ENCODE measurements at regions not wholly inside any gene's neighbourhood (a gene's known extent, or its start where the extent isn't known, plus 50 kb on each side); places are given as distances from the start of the nearest gene placed in this dataset.
"Not testable (repeated sequence)": the region's sequence is repeated elsewhere in the genome, so short reads cannot be mapped to it uniquely, and the experiment has no call there.

- no peak for DNase-seq (ENCODE audit: low read depth in 2 of 2)
Observed at GRCh38 chr9:29212397-29213387, 1639.4 kb upstream of the C9orf72 start.

DNA sequence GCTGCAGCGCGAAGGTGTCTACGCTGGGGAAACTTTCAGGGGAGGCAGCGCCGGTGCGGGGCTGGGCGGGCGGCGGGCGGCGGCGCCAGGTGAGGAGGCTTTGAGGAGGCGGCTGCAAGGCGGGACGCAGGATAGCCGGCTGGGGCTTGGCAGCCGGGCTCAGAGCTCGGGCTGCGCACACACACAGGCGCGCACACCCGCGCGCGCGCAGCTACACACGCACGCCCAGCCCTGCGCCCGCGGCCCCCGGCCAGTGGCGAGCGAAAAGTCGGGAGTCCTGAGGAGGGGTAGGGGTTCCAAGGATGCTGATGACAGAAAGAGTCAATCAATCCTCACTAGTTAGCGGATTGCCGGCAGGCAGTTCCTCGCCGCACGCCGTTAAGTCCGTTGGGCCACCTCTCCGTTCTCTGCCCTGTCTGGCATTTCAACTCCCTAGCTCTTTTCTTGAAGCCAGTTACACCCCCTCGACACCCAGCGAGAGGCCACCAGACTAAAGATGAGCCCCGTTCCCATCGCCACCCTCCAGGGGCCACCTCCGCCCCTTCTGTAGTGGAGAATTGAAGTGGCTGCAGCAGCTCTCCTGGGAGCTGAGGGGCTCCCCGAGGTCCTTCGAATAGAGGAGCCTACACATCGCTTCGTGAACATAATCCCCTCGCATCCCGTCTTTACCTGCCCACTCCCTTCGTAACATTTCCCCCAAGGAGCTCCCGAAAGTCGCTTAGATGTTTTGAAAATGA lies 1640.3 kb upstream of the C9orf72 start, which contains the start of gene LINGO2:
Gene LINGO2, minus strand, starts transcription at position 185 of the 737 bp plus-strand sequence.
- no peak for DNase-seq (ENCODE audit: low read depth in 2 of 2)

DNA sequence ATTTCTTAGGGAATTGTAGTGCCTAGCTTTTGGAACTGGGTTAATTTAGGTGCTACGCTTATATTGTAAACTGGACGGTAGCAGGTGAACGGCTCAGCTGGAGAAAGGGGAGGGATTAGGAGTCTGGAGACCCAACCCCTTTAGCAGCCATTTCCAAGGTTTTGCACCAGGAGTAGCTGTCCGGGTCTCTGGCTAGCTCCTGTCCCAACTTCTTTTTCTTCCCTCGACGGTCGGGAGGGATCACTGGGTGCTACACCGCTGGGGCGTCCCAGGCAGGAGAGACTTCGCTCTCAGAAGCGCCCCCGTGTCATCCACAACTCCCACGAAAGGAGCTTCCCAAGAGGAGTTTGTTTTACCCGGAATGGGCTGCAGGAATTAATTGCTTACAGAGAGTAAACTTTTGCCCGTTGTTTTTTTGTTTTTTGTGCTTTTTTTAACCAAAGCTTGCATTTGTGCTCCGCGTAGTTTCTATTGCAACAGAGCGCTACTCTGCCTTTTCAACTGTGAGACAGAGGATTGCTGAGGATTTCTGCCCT lies 1640.9 kb upstream of the C9orf72 start:
- DNase-seq (ENCODE audit: low read depth in 2 of 2), result no peak

DNA sequence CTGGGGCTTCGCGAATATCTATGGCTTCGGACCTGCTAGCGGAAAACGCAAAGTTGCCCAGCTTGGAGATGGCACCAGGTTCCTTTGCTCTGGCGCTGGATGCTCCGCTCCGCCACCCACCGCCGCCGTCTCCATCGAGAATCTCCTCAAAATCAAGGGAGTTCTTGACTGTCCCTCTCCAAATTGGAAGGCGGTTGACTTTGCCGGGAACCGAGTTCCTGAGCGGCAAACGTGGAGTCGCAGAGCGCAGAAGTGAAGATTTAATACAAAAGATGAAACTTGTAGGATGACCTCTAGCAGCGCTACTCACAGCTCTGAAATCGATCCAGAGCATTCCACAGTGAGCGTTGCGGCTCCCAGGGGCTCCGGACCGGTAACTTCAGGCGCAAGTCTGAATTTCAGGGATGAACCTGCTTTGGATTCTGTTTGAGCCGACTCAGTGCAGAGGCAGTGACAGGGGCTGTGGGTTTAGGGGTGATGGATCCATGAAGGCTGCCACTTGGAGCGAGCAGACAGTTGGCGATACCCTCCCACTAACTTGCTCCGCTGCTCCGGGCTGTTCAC lies 1641.5 kb upstream of the C9orf72 start:
- no peak for DNase-seq (ENCODE audit: low read depth in 2 of 2)

DNA sequence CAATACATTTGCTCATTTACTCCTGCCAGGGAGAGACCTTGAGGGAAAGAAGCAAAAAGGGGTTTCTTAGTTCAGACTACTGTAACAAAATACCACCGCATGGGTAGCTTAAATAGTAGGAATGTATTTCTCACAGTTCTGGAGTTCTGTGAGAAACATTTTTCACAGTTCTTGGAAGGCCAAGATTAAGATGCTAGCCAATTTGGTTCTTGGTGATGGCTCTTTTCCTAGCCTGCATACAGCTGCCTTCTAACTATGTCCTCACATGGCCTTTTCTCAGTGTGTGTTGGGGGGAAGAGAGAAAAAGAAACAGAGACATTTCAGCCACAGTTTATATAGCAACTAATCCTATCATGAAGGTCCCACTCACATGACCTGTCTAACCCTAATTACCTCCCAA lies 1644.7 kb upstream of the C9orf72 start:
- no peak for DNase-seq (ENCODE audit: low read depth in 2 of 2)

DNA sequence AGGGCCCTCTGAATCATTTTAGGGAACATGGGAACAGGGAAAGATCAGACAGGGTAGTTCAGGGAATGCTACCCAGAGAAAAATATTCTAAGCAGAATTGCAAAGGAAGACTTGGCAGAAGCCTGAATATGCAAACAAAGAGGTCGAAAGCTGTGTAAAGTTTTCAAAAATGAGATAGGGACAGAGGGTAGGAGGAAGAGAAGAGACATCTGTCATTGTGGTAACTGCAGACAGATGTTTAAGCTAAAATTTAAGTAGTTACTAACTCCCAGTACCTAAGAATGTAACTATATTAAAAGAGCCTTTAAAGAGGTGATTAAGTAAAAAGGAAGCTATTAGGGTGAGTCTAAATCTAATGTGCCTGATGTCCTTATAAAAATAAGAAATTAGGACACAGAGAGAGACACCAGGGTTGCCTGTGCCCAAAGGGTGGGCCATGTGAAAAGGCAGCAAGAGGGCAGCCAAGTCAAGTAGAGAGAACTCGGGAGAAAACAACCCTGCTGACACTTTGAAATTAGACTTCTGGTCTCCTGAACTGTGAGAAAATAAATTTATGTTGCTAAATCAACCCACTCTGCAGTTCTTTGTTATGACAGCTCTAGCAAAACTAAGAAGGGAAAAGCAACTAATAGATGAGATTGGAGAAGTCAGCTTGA lies 1647.4 kb upstream of the C9orf72 start:
- DNase-seq (ENCODE audit: low read depth in 2 of 2), result no peak

- DNase-seq (ENCODE audit: low read depth in 2 of 2), result no peak
Observed at GRCh38 chr9:29228558-29228957, 1655.3 kb upstream of the C9orf72 start.

GRCh38 chr9:29230931-29231330 lies 1657.7 kb upstream of the C9orf72 start:
- DNase-seq (ENCODE audit: low read depth in 2 of 2), result no peak

DNA sequence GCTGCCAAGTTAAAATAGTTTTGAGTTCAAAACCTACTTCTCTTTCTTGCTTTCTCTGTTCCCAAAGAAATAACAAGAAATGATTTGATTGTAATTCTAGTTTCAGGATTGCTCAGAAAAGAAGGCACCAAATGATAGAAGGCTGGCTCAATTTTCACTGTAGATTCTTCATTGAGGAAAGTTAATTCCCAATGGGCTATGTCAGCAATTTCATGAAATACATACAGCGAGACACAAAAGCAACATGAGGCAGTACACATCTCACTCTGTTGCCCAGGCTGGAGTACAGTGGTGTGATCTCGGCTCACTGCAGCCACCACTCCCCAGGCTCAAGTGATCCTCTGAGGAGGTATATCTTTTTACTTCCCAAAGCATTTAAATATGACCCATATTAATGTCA lies 1659.9 kb upstream of the C9orf72 start:
- DNase-seq (ENCODE audit: low read depth in 2 of 2), result no peak

GRCh38 chr9:29241320-29241719 lies 1668.0 kb upstream of the C9orf72 start:
- DNase-seq (ENCODE audit: low read depth in 2 of 2), result no peak

DNA sequence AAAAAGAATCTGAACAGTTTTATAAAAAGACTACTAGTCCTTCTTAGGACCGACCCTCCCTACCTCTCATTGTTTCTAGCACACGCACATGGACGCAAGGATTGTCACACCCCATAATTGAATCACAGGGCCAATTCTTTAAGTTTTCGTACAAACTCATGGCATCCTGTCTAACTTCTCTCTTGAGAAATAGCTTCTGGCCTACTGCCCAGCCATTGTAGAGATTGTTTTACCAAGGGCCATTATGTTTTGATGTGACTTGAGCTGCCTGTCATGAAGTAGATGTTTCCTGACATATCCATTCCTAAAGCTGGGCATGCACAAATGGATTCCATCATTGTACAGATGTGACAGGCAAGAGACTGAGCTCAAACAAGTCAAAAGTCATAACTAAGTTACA lies 1672.1 kb upstream of the C9orf72 start:
- no peak for DNase-seq (ENCODE audit: low read depth in 2 of 2)

GRCh38 chr9:29270400-29270799 lies 1697.1 kb upstream of the C9orf72 start:
- not testable (repeated sequence) for DNase-seq (ENCODE audit: low read depth in 2 of 2)

DNA sequence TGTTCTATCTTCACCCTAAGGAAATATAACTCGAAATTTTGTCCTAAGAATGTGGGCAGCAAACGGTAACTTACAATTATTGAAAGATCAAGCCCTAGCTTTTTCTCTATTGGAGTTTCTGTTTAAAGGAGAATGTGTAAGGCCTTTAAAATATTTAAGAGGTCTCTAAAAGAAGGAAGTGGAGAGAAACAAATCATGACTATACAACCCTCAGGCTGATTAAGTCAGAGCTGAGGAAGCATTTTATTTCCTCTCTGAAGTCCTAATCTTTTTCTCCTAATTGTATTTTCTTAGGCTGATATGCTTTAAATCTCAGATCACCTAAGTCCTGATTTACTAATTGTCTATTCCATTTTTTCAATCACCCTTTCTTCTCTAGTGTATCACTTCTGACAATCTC lies 1708.8 kb upstream of the C9orf72 start:
- DNase-seq (ENCODE audit: low read depth in 2 of 2), result no peak

DNA sequence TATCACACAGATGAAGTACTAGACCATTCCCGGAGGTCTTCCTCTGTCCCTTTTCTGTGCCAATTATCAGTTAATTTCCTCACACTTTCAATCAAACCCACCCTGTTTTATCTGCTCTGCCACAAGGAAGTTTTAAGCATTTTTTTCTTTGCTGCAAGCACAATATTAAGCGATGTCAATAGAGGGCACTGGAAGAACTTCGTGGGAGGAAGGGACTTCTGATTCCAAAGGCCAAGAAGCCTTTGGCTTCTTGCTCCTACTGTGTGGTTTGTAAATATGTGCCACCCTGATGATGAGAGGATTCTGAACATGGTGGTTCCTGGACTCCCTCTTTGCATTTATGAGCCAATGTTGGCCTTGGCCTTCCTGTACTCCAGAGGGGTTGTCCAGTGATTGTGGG lies 1712.5 kb upstream of the C9orf72 start:
- no peak for DNase-seq (ENCODE audit: low read depth in 2 of 2)

- DNase-seq (ENCODE audit: low read depth in 2 of 2), result no peak
Observed at GRCh38 chr9:29289365-29289764, 1716.1 kb upstream of the C9orf72 start.

DNA sequence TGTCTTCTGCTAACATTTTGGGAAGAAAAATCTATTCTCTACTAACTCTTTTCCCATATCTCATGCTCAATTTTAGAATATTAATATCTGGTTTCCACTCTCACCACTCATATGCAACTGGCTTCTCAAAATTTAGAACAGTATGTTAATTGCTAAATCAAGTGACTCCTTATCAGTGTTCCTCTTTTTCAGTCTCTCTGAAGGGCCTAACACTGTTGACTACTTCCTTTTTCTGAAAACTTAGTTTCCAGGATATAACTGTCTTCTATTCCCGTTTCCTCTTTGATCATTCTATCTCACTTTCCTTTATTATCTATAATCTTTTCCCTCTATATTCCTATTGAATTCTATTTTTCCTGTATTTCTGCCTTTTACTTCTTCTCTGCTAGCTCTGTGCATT lies 1717.2 kb upstream of the C9orf72 start:
- DNase-seq (ENCODE audit: low read depth in 2 of 2), result no peak

GRCh38 chr9:29297592-29297991 lies 1724.3 kb upstream of the C9orf72 start:
- DNase-seq (ENCODE audit: low read depth in 2 of 2), result no peak

GRCh38 chr9:29311221-29311620 lies 1737.9 kb upstream of the C9orf72 start:
- no peak for DNase-seq (ENCODE audit: low read depth in 2 of 2)

GRCh38 chr9:29312327-29312726 lies 1739.0 kb upstream of the C9orf72 start:
- DNase-seq (ENCODE audit: low read depth in 2 of 2), result no peak

- DNase-seq (ENCODE audit: low read depth in 2 of 2), result no peak
Observed at GRCh38 chr9:29319736-29320513, 1746.6 kb upstream of the C9orf72 start.

GRCh38 chr9:29322240-29322639 lies 1749.0 kb upstream of the C9orf72 start:
- DNase-seq (ENCODE audit: low read depth in 2 of 2), result no peak
